ENCODE measurements at regions not wholly inside any gene's neighbourhood (a gene's known extent, or its start where the extent isn't known, plus 50 kb on each side); places are given as distances from the start of the nearest gene placed in this dataset.
"Not testable (repeated sequence)": the region's sequence is repeated elsewhere in the genome, so short reads cannot be mapped to it uniquely, and the experiment has no call there.

- DNase-seq (ENCODE audit: low read depth, low spot score), result no peak
- POLR2A ChIA-PET, result no interaction called here
- TF ChIP-seq, protein P1, sequence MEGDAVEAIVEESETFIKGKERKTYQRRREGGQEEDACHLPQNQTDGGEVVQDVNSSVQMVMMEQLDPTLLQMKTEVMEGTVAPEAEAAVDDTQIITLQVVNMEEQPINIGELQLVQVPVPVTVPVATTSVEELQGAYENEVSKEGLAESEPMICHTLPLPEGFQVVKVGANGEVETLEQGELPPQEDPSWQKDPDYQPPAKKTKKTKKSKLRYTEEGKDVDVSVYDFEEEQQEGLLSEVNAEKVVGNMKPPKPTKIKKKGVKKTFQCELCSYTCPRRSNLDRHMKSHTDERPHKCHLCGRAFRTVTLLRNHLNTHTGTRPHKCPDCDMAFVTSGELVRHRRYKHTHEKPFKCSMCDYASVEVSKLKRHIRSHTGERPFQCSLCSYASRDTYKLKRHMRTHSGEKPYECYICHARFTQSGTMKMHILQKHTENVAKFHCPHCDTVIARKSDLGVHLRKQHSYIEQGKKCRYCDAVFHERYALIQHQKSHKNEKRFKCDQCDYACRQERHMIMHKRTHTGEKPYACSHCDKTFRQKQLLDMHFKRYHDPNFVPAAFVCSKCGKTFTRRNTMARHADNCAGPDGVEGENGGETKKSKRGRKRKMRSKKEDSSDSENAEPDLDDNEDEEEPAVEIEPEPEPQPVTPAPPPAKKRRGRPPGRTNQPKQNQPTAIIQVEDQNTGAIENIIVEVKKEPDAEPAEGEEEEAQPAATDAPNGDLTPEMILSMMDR (IDR thresholded peaks at IDR 0.05; ENCODE audit: insufficient read depth, low read length, missing control alignments), result no peak
- CTCF ChIA-PET, result no interaction called here
- H3K4me3 ChIP-seq (ENCODE audit: low read depth, low read length), result no peak overlapping the region
These were observed 608.0 kb downstream of the COL12A1 start for GRCh38 chr6:74597840-74598239.

- TF ChIP-seq, protein P1 (IDR thresholded peaks at IDR 0.05; ENCODE audit: insufficient read depth, low read length, missing control alignments), result no peak
- DNase-seq (ENCODE audit: low read depth, low spot score), result no peak
- ChIA-PET CTCF (no interaction called here), POLR2A (no interaction called here)
- H3K4me3 ChIP-seq (ENCODE audit: low read depth, low read length), result no peak overlapping the region
These were observed 608.6 kb downstream of the COL12A1 start for GRCh38 chr6:74597266-74597665.

DNA sequence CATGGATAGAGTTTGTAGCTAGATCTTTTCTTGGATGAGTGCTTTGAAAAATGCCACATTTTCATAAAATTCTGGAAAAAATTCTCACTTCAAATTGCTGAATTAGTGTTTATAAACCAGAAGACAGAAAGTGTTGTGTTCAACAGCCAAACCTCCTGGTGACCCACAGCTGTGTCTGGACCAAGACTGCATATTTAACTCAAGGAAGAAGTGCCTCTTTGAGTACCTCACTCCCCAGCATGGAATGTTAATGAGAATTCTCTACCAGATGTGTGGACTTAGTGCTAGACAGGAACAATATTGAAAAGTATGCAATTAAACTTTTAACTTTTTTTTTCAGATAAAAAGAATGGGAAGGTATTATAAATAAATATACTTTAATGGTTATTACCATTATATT is 609.3 kb downstream of the COL12A1 start:
- TF ChIP-seq, protein P1 (IDR thresholded peaks at IDR 0.05; ENCODE audit: insufficient read depth, low read length, missing control alignments), result no peak
- CTCF ChIA-PET, result interaction anchor here (1.1 kb wide), 1 partner anchor 21 kb away, joined by 3 read pairs; no protein-coding TSS in a partner anchor
- no peak overlapping the region for H3K4me3 ChIP-seq (ENCODE audit: low read depth, low read length)
- POLR2A ChIA-PET, result no interaction called here
- DNase-seq (ENCODE audit: low read depth, low spot score), result no peak

GRCh38 chr6:74594350-74594749 is 611.5 kb downstream of the COL12A1 start:
- CTCF ChIA-PET, result not testable (repeated sequence)

DNA sequence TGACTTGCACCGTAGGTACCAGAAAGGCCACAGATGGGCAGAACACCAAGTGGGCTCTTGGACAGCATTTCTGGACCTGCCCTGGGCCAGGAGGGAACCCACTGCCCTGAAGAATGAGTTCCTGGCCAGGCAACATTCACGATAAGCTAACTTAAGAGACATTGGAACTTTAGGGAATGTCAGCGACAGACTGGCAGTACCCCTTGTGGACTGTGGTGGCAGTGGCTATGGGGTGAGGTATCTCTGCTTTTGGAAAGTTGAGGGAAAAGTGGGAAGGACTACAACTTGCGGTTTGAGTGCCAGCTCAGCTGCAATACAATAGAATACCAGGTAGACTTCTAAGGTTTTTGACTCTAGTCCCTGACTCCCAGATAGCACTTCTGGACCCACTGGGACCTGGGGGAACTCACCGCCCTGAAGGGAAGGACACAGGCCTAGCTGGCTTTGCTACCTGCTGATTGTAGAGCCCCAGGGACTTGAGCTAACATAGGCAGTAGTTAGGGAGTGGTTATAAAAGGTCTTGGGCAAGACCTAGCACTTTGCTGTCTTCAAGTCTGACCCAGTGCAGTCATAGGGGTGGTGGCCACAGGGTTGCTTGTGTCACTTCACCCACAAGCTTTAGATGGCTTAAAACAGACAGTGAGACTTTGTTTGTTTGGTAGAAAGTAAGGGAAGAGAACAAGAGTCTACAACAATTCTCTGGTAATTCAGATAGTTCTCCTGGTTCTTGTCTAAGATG is 617.6 kb downstream of the COL12A1 start:
- CTCF ChIA-PET, result no interaction called here
- H3K4me3 ChIP-seq (ENCODE audit: low read depth, low read length), result no peak overlapping the region
- TF ChIP-seq, protein P1 (IDR thresholded peaks at IDR 0.05; ENCODE audit: insufficient read depth, low read length, missing control alignments), result no peak
- DNase-seq (ENCODE audit: low read depth, low spot score), result no peak
- POLR2A ChIA-PET, result no interaction called here

More at GRCh38 chr6:74594350-74594749, 611.5 kb downstream of the COL12A1 start:
- H3K4me3 ChIP-seq (ENCODE audit: low read depth, low read length); POLR2A ChIA-PET; DNase-seq (ENCODE audit: low read depth, low spot score): not testable (repeated sequence)

DNA sequence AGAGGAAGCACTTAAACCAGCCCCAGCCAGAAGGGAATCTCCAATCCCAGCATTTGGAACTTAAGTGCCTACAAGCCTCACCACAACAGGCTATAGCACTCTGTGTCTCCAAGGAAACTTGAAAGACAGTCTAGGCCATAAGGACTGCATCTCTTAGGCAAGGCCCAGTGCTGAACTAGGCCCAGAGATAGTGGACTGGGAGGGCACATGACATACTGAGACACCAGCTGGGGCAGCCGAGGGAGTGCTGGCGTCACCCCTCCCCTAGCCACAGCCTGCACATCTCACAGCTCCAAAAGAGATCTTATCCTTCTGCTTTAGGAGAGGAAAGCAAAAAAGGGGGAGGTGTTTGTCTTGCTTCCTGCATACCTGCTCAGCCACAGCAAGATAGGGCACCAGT is 618.5 kb downstream of the COL12A1 start:
- DNase-seq (ENCODE audit: low read depth, low spot score), result no peak
- TF ChIP-seq, protein P1 (IDR thresholded peaks at IDR 0.05; ENCODE audit: insufficient read depth, low read length, missing control alignments), result no peak
- CTCF ChIA-PET, result interaction anchor here (0.9 kb wide), 1 partner anchor 616 kb away, joined by 3 read pairs; no protein-coding TSS in a partner anchor
- POLR2A ChIA-PET, result no interaction called here
- H3K4me3 ChIP-seq (ENCODE audit: low read depth, low read length), result no peak overlapping the region

GRCh38 chr6:74585753-74586152 is 620.1 kb downstream of the COL12A1 start:
- H3K4me3 ChIP-seq (ENCODE audit: low read depth, low read length), result no peak overlapping the region
- TF ChIP-seq, protein P1 (IDR thresholded peaks at IDR 0.05; ENCODE audit: insufficient read depth, low read length, missing control alignments), result no peak
- ChIA-PET POLR2A (no interaction called here), CTCF (interaction anchor here (1.4 kb wide), 1 partner anchor 623 kb away, joined by 3 read pairs; no protein-coding TSS in a partner anchor)
- DNase-seq (ENCODE audit: low read depth, low spot score), result no peak
